GM19023 (cell line): ENCODE measurements at regions not wholly inside any gene's neighbourhood (a gene's known extent, or its start where the extent isn't known, plus 50 kb on each side); places are given as distances from the start of the nearest gene placed in this dataset.

ENCODE experiments used
- ATAC-seq: cut with Tn5 transposase; IDR thresholded peaks from one replicate; pipeline ENCODE4 v1.9.1; 2021; ENCODE audit warnings: mild to moderate bottlenecking, moderate library complexity; ENCODE audit not compliant: unreplicated experiment

DNA sequence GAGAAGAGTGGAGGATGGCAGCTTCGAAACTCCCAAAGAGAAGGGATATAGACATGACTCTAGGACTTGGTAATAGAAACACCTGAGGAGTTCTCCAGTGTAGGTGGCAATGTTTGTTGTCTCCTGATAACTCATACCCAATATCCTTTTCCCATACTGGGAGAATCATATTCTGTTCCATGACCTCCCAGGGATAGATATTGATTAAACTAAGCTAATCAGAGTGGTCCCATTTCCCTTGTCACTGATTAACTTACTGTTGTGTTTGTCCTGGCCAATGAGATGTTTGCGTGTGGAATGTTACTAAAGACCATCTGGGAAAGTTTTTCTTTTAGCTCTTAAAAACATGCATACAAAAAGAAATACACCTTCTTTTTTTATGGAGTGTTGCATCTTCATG is 85.6 kb downstream of the RPL22L1 start:
- no peak for ATAC-seq

DNA sequence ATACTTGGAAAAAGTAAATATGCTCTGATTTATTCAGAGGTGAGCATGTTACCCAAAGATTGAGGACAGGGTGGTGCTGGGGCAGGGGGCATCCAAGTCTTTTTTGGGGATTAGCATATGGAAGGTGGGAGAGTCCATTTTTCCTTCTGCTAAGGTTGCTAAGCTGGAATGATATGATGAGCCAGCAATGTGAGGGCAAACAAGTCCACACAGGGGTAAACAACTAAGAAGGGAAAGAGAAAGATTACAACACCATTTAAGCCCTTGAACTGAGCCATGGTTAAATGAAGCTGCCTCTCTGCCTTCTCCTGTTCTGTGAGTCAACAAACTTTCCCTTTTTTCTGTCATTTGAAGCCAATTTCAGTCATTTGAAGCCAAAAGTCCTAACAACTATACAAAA is 89.0 kb downstream of the RPL22L1 start:
- no peak for ATAC-seq

DNA sequence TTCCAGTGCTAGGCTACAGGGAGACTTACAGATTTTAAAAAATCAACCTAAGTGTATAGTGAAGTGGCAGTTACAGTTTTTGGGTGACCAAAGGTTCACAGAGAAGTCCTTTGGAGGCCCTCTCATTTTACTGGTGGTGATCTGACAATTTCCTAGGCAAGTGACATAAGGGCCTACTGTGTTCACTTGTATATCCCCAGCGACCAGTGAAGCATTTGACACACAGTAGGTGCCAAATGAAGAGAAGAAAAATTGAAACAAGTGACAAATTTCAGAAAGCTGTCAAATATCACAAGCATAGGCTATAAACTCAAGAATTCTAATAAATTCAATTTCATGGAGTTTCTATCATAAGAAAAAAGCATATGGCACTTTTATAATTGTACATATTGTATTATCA is 89.5 kb downstream of the RPL22L1 start:
- ATAC-seq, result no peak

DNA sequence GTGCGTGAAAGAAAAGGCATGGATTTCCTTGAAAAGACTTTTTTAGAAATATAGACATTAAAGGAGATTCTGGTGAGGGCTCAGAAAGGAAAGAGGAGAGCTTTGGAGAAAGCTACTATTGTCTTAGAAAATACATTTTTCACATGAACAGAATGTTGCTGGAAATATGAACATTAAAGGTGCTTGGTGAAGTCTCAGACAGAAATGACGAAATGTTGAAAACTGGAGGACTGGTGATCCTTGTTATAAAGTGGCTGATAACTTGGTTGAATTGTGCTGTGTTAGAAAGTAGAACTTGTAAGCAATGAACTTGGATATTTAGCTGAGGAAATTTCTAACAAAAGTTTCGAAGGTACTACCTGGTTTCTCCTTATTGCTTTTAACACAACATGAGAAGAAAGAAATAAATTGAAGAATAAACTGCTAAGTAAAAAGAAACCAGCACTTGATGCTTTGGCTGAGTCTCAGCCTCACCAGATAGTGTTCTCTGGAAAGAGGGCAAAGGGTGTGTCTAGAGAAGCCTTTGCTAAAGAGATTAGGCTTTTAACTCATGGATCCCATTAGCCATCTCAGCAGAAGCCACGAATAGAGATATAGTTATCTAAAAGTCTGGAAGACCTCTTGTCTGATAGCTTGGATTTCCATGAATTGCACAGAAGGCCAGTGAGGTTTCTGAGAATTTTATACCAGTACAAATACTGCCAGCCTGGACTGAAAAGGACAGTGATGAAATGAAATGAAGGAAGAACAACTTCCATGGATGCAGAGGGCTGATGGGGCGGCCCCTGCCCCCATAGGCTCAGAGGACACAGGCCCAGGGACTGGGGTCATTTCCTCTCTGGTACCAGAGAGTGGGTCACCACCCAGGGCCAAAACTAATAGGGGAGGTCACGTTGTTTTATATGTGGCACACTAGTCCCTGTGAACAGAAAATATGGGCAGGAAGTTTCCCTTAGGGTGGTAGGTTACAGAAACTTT is 91.5 kb downstream of the RPL22L1 start:
- ATAC-seq, result no peak

DNA sequence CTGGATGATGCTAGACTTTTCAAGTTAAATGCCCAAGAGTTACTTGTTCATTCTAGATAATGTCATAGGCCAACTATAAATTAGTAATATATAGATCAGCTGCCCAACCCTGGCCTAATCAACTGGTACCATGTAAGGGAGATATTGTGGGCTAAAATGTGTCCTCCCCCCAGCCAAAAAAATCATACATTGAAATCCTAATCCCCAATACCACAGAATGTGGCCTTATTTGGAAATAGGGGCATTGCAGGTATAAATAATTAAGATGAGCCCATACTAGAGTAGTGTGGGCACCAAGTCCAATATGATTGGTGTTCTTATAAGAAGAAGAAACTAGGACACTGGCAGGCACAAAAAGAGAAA is 92.5 kb downstream of the RPL22L1 start:
- ATAC-seq, result no peak

DNA sequence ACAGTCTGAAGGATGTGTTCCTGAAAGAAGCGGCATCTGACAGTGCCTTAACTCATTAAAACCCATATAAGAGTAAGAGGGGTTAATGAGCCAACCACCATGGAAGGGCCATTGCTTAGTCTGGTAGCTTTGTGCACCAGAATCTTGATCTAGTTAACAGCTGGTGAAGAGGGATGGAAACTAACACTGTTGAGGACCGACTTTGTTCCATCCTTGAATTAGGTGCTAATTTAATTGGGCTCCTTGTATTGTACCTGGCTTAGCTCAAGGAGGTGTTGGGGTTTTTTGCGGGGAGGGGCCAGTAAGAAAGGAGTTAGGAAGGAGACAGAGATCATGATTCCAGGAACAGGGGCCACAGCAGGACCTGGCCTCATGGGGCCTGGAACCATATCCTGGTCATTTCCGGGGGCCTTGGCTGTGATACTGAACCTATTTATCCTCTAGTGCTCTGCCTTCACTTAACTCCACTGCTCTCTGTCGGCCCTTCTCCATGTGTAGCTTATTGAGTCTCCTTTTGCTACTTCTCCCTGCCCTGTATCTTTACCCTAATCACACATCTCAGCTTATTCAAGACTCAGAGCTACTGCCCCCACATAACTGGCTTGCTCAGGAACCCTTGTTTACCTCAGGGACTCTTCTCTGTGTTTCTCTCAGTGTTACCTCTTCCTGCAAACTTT is 93.0 kb downstream of the RPL22L1 start:
- no peak for ATAC-seq

DNA sequence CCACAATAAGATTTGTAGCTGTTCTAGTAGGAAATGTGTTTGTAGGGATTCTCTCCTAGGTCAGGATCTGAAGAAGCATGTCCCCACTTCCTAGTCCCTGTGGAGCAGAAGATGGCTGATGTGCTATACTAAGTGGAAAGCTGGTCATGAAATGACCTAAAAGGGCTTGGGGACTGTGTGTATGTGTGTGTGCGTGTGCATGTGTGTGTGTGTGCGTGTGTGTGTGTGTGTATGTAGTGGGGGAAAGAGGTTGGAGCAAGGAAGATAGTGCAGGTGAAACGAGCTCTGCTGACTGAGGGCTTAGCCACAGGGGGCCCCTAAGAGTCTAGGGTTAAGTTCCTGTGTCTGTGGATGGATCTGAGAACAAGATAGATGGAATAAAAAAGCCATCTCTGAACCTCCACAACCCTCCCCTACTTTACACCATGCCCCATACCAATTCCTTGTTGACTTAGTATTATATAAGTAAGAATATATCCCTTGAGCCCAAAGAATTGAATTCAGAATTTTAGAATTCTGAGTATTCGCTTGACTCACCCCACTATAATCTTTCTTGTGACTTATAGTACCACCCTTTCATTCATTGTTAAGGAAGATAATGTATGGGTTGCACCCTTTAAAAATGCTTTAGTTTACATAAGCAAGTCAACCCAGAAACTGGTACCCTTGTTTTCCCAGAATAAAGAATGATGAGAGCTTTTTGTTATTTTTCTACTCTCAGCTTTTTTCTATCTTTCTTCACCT is 96.1 kb downstream of the RPL22L1 start:
- ATAC-seq, result no peak

DNA sequence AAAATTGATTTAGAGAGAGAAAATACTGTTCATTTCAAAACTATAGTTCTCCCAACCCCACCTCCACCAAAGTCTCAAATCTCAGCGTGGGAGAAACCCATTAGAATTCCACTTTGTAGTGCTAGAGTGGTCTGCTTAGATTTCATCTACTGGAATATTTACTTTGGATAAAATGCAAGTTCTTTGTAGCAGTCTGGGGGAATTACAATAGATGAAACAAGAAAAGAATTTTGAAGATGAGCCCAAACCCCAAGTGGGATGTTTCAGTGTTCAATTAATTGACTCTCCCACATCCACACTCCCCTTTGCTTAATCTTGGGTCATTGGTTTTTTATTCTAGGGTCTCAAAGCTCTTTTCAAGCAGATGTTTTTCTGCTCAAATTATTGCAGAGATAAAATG is 97.8 kb downstream of the RPL22L1 start:
- ATAC-seq, result no peak

DNA sequence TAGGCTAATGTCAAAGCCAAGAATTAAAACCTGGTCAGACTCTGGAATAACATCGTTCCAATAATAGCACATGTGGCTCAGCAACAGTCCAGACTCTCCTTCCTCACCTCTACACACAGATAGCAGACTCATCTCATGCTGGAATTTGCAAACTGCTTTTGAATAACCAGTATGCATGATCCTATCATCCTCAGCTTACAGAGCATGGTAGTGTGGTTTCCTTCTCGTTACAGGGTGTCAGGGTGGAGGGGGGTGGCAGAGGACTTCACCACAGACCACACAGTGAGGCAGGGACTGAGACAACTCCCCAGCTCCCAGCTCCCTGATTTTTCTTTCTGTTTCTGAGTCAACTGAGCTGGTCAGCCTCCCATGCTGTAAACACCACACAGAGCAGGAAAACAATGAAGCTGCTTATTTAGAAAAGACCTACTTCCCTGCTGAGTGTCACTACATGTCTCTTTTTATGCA is 101.6 kb downstream of the RPL22L1 start:
- ATAC-seq, result no peak

DNA sequence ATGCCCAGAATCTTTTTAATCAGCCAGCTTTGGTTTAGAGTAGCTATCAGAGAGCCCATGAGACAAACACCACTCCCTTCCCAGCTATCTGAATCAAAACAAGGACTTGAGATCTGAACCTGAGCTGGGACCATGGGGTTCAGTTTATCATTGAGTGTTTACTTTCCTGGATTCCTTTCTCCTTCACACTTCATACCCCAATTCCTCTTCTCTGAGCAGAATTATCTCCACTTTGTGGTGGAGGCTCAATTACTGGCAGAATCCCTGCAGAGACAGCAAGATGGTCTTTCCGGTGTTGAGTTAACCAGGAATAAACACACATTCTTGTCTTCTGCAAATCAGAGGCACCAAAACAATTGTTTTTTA is 102.4 kb downstream of the RPL22L1 start:
- ATAC-seq, result no peak

DNA sequence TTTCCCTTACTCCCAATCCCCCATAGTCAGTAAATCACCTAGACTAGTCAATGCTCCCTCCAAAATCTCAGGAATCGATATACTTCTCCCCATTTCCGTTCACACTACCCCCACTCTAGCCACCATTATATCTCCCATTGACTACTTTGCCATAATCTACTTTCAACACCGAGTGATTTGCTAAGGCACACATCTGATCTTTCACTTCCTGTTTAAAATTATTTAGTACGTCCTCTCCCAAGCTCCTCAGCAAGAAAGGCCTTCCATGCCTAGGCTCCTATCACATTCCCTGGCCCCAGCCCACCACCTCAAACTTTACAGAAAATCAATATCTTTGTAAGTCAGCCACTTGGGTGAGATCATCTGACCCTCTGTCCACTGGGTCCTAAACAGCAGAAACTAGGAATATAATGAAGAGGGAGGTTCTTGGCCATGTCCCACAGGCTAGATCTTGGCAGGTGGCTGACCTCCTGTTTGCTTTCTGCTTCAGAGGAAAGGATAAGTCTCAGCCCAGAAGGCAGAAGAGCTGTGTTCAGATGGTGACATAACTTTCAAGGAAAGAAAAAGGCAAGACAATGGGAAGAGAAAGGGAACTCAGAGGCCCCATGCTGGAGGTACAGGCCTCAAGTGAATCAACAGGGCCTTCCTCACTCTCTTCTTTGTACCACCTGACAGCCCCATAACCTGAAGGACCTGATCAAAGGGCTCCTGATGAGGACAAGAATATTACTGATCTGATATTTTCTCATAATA is 103.0 kb downstream of the RPL22L1 start:
- ATAC-seq, result no peak

DNA sequence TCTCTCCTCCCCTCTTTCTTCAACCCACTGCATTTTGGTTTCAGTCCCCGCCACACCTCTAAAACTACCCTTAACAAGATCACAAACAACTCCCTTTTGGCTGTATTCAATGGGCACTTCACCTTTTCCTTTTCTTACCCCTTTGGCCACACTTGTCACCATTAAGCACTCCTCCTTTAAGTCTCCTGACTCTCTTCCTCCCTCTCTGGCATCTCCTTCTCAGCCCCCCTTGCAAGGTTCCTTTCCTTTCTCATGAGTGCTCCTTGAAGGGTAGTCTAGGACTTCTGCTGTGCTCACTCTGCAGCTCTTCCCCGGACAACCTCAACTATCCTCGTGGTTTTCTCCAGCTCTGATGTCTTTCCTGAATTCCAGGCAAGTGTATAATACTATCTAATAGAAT is 103.7 kb downstream of the RPL22L1 start:
- ATAC-seq, result no peak

DNA sequence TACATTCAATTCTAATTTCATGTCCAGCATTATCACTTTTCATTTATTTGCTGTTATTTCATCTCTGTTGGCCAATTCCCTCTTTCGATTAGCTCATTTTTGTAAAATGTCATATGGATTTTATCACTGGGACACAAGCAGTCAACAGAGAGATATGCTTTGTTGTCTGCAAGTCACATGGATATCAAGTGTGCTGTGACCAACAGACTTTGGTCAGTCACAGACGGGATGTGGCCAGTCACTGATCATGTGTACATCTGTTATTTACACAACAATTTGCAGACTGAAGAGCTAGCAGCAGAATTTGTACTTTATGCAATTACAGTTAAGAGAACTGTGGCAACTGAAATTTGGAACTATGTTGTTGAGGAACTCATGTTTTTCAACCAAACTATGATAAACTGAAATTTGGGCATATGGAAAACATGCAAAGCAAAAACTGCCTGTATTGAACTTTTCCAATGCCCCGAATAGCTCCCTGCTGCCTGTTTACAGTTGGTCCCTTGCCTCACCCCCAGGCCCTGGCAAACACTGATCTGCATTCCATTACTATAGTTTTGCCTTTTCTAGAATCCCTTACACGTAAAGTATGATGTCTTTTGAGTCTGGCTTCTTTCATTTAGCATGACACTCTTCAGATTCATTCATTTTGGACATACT is 104.4 kb downstream of the RPL22L1 start:
- ATAC-seq, result no peak

DNA sequence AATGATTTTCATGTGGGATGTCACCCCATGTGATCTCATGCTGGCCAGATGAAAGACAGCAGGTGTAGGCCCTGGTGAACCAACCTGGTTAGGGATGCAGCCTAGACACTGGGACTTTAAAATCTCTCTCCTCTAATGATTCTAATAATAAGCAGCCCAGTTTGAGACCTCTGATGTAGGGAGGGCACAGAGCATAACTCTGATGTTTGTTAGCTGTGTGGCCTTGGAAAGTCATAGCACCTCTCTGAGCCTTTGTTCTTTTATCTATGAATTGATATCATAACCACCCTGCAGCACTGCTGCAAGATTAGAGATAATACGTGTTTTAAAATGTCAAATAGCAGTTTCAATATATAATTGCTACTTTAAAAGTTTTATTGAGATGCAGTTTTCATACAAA is 106.0 kb downstream of the RPL22L1 start:
- ATAC-seq, result no peak

DNA sequence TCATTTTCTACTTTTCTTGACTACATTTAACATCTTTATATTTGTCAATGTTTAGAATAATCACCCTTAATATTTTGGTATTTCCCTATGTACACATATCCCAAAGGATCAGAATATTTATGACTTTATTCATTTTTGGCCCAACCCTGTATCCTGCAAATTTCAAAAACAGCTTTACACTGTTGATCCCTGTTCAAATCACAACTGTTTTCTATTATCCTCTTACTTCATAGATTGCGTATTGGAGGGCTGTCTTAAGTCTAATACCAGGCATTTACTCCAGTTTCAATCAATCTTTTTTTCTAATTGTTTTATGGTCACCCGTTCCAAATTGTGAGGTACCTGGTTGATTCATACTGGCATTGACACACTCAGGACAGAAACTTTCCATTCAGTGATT is 107.9 kb downstream of the RPL22L1 start:
- ATAC-seq, result no peak

DNA sequence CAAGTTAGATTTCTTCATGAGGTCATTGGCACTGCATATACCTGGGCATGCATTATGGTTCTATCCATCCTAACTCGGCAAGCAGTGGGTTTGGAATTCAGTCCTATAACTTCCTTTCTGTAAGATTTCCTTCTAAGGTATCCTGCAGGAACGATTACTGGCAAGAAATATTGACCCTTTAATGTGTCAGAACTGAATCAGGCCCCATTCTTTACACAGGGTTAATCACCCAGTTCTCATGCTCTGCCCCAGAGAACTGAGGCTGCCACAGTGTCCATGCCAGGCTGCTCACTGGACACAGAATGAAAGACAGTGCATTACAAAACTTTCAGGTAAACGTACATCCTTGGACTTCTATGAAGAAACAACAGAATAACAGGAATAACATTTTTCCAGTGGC is 108.9 kb downstream of the RPL22L1 start:
- no peak for ATAC-seq

DNA sequence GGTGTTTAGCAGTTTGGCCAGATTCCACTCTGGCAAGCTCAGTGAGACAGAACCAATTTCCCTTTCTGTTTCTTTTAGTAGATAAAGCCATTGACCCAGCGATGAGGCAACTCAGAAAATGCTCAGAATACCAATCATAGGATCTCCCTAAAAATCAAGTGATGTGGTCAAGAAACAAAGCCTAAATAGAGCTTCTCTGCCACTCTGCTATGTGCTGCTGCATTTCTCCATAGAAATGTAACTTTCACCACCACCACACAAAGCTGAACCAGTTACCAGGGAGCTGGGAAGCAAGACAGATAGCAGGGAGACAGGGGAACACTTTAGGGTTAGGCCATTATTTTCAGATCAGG is 109.8 kb downstream of the RPL22L1 start:
- ATAC-seq, result no peak

DNA sequence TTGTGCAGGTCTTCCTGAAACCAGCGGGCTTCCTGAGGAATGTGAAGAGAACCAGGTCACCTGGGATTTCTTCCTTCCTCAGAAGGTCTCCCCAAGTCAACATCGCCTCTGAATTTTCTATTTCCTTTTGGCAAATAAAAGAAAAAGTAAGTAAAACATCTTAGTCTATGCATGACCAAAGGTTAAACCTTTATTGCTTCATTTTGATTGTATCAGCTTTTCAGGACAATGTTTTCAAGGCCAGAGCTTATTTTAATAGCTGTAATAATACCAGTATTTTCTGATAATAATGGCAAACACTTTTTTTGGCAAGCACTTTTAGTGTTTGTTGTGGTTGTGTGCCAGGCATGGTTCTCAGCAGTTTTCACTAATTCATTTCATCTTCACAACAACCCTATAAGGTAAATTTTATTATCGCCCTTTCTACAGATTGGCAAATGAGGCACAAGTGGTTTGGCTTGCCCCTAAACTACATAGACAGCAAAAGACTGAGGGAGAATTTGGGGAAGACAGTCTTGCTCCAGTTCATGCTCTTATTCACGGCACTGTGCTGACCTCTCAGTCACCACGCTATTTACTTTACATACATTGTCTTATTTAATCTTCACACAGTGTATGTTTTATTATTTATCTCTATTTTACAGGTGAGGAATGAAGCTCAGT is 110.4 kb downstream of the RPL22L1 start:
- ATAC-seq, result no peak

DNA sequence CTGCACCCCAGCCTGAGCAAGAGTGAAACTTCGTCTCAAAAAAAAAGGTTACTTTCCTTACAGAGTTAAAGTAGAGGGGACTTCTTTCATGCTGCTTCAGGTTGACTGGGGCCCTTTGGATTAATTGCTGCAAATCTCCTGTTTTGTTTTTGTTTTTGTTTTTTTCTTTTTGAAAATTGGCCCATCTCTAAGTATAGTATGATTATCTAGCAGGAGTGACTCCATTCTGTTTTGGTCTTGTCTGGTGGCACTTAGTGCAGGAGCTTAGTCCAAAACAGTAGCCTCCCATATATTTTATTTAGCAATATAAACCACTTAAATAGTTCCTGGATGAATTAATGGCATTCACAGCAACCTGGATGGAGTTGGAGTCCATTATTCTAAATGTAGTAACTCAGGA is 113.0 kb downstream of the RPL22L1 start:
- ATAC-seq, result no peak

DNA sequence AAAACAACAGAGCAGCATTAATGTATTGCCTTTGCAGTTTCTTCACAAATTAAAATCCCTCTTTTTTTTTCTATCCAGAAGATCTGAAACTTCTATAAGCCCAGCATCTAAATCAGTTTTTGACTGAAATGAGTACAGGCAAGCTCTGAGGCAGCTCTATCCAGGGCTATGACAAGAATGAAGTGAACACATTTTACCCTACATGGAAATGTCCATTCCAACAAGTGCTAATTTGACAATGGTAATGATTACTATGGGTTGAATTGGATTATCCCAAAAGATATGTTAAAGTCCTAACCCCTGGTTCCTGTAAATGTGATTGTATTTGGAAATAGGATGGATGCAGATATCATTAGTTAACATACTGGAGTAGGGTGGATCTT is 115.7 kb downstream of the RPL22L1 start:
- no peak for ATAC-seq
